C4-2B (cell line): ENCODE measurements at regions not wholly inside any gene's neighbourhood (a gene's known extent, or its start where the extent isn't known, plus 50 kb on each side); places are given as distances from the start of the nearest gene placed in this dataset.
"Not testable (repeated sequence)": the region's sequence is repeated elsewhere in the genome, so short reads cannot be mapped to it uniquely, and the experiment has no call there.

Experiments
- H3K27ac ChIP-seq: fragments of 450-650 bp; 2 replicates; pipeline ENCODE4 v1.5.1; 2017
- CTCF ChIP-seq: fragments of 450-650 bp; conservative IDR thresholded peaks from 2 replicates; pipeline ENCODE4 v1.5.1; 2017; ENCODE audit warnings: mild to moderate bottlenecking
- ZFX ChIP-seq: fragments of 450-650 bp; IDR thresholded peaks from 2 replicates; pipeline ENCODE4 v1.6.1; 2017

GRCh38 chr3:188993181-188993580 lies 178.6 kb upstream of the TPRG1 start:
- no peak overlapping the region for H3K27ac ChIP-seq
- TF ChIP-seq ZFX: no peak
- TF ChIP-seq CTCF: no peak

- no peak overlapping the region for H3K27ac ChIP-seq
- TF ChIP-seq CTCF (no peak), ZFX (no peak)
These were observed 170.2 kb upstream of the TPRG1 start for GRCh38 chr3:189001559-189001958.

DNA sequence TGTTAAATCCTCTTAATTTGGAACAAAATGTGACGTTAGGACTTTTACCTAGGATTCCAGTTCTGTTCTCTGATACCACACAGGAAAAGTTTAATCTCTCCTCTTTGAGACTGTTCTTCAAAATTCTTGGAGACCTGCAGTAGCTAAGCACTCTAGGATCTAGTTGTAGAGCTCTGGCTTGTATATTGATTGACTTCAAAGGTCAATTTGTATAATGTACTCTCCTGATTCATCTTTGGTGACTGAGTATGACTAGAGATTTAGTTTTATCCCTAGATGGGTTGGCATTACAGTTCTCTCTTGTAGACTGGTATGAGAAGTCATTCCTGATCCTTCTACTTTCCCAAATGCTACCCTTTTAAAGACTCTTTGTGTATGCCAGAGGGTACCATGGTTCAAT lies 168.4 kb upstream of the TPRG1 start:
- no peak overlapping the region for H3K27ac ChIP-seq
- TF ChIP-seq ZFX (no peak), CTCF (no peak)

- H3K27ac ChIP-seq: no peak overlapping the region
- TF ChIP-seq CTCF (no peak), ZFX (no peak)
These were observed 158.4 kb upstream of the TPRG1 start for GRCh38 chr3:189013224-189013888.

GRCh38 chr3:189014526-189014925 lies 157.2 kb upstream of the TPRG1 start:
- H3K27ac ChIP-seq: no peak overlapping the region
- TF ChIP-seq ZFX (no peak), CTCF (no peak)

DNA sequence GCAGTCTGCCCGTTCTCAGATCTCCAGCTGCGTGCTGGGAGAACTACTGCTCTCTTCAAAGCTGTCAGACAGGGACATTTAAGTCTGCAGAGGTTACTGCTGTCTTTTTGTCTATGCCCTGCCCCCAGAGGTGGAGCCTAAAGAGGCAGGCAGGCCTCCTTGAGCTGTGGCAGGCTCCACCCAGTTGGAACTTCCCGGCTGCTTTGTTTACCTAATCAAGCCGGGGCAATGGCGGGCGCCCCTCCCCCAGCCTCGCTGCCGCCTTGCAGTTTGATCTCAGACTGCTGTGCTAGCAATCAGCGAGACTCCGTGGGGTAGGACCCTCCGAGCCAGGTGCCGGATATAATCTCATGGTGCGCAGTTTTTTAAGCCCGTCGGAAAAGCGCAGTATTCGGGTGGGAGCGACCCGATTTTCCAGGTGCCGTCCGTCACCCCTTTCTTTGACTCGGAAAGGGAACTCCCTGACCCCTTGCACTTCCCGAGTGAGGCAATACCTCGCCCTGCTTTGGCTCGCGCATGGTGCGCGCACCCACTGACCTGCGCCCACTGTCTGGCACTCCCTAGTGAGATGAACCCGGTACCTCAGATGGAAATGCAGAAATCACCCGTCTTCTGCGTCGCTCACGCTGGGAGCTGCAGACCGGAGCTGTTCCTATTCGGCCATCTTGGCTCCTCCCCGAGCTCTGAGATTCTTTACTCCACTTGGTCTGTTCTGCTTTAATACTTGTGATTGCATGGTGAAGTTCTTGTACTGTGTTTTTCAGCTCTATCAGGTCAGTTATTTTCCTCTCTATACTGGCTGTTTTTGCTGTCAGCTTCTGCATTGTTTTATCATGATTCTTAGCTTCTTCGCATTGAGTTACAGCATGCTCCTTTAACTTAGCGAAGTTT lies 148.9 kb upstream of the TPRG1 start:
- not testable (repeated sequence) for H3K27ac ChIP-seq

- H3K27ac ChIP-seq: no peak overlapping the region
- TF ChIP-seq CTCF (no peak), ZFX (no peak)
These were observed 145.9 kb upstream of the TPRG1 start for GRCh38 chr3:189025866-189026265.
